ENCODE measurements at regions not wholly inside any gene's neighbourhood (a gene's known extent, or its start where the extent isn't known, plus 50 kb on each side); places are given as distances from the start of the nearest gene placed in this dataset.

GRCh38 chr10:109070492-109070891 is 852.8 kb downstream of the XPNPEP1 start:
- Histone ChIP-seq H3K27me3 (no peaks in the 10 kb centered on the region), H3K4me1 (no peaks in the 10 kb centered on the region), H3K9me3 (no peaks in the 10 kb centered on the region), H3K27ac (no peak overlapping the region), H3K36me3 (no peaks in the 10 kb centered on the region), H3K4me3 (no peak overlapping the region)
- intact Hi-C loops (cut with DNase I) = no loop called here
- TF ChIP-seq POLR2A (IDR thresholded peaks at IDR 0.05) (no peak), CTCF (IDR thresholded peaks at IDR 0.05) (no peak)
- DNase-seq = no peak
- no peak for ATAC-seq

GRCh38 chr10:109067031-109067430 is 856.3 kb downstream of the XPNPEP1 start:
- ATAC-seq = no peak
- no peaks in the 10 kb centered on the region for H3K36me3 ChIP-seq
- H3K27me3 ChIP-seq = no peaks in the 10 kb centered on the region
- no peak overlapping the region for H3K4me3 ChIP-seq
- no peak for DNase-seq
- no peaks in the 10 kb centered on the region for H3K9me3 ChIP-seq
- intact Hi-C loops (cut with DNase I) = no loop called here
- H3K4me1 ChIP-seq = no peaks in the 10 kb centered on the region
- no peak for TF ChIP-seq CTCF (IDR thresholded peaks at IDR 0.05)
- TF ChIP-seq POLR2A (IDR thresholded peaks at IDR 0.05) = no peak
- H3K27ac ChIP-seq = no peak overlapping the region

- intact Hi-C loops (cut with DNase I) = no loop called here
- Histone ChIP-seq H3K4me3 (no peak overlapping the region), H3K4me1 (no peaks in the 10 kb centered on the region)
These were observed 857.5 kb downstream of the XPNPEP1 start for GRCh38 chr10:109065821-109066220.

GRCh38 chr10:109062371-109062770 is 860.9 kb downstream of the XPNPEP1 start:
- no peak overlapping the region for H3K4me3 ChIP-seq
- intact Hi-C loops (cut with DNase I) = no loop called here
- H3K27me3 ChIP-seq = no peaks in the 10 kb centered on the region
- ATAC-seq = no peak
- H3K27ac ChIP-seq = no peak overlapping the region
- no peak for TF ChIP-seq POLR2A (IDR thresholded peaks at IDR 0.05)
- TF ChIP-seq CTCF (IDR thresholded peaks at IDR 0.05) = no peak
- no peaks in the 10 kb centered on the region for H3K36me3 ChIP-seq
- H3K4me1 ChIP-seq = no peaks in the 10 kb centered on the region
- DNase-seq = no peak
- no peaks in the 10 kb centered on the region for H3K9me3 ChIP-seq

More at GRCh38 chr10:109065821-109066220, 857.5 kb downstream of the XPNPEP1 start:
- H3K36me3 ChIP-seq = no peaks in the 10 kb centered on the region
- no peak for TF ChIP-seq POLR2A (IDR thresholded peaks at IDR 0.05)
- TF ChIP-seq CTCF (IDR thresholded peaks at IDR 0.05) = no peak
- H3K9me3 ChIP-seq = no peaks in the 10 kb centered on the region
- H3K27me3 ChIP-seq = no peaks in the 10 kb centered on the region
- ATAC-seq (no peak), DNase-seq (no peak)
- 68 to 72% (median 68%) methylated on average over 2 of the region's 2 CpGs for WGBS, 4 donors
- no peak overlapping the region for H3K27ac ChIP-seq

Data from heart left ventricle (tissue), 16 donors.